CD14-positive monocyte (primary cell): ENCODE measurements at regions not wholly inside any gene's neighbourhood (a gene's known extent, or its start where the extent isn't known, plus 50 kb on each side); places are given as distances from the start of the nearest gene placed in this dataset.
A peak's percentile ranks its signal among the peaks of the same experiment; 100 is the strongest.

ENCODE experiments used
- DNase-seq, 3 donors: peaks; one replicate each; pipeline ENCODE4 v3.0.0-alpha.2; 2011 to 2022
- H2AFZ ChIP-seq: 2 replicates; pipeline ENCODE4 v1.6.0; 2012; ENCODE audit warnings: mild to moderate bottlenecking, low read depth, low read length, inconsistent platforms; ENCODE audit not compliant: insufficient read depth, poor library complexity, severe bottlenecking
- H3K27ac ChIP-seq, 2 donors: 1 replicate in 1 of 2; 2 replicates in 1 of 2; pipeline ENCODE4 v1.5.1; 2012 to 2013; ENCODE audit warnings: low read length in 2 of 2, control low read depth in 1 of 2, inconsistent platforms in 1 of 2, low read depth in 1 of 2, mild to moderate bottlenecking in 1 of 2
- H3K27me3 ChIP-seq, 2 donors: one replicate each; pipeline versions ENCODE4 v1.6.0 to v1.6.1; 2011 to 2013; ENCODE audit warnings: low read length in 2 of 2; ENCODE audit not compliant: control insufficient read depth in 2 of 2, insufficient read depth in 2 of 2
- H3K36me3 ChIP-seq, 2 donors: replicated peaks in 1 of 2; 1 replicate in 1 of 2; 2 replicates in 1 of 2; pipeline versions ENCODE4 v1.5.1 to v1.6.1; 2012 to 2013; ENCODE audit warnings: low read length in 2 of 2, control low read depth in 1 of 2, inconsistent platforms in 1 of 2, mild to moderate bottlenecking in 1 of 2; ENCODE audit not compliant: insufficient read depth in 2 of 2, control insufficient read depth in 1 of 2
- H3K4me1 ChIP-seq, 2 donors: 1 replicate in 1 of 2; 2 replicates in 1 of 2; pipeline versions ENCODE4 v1.5.1 to v1.6.1; 2012 to 2013; ENCODE audit warnings: low read length in 2 of 2, control low read depth in 1 of 2, inconsistent platforms in 1 of 2, mild to moderate bottlenecking in 1 of 2, moderate library complexity in 1 of 2; ENCODE audit not compliant: insufficient read depth in 2 of 2, control insufficient read depth in 1 of 2
- H3K4me2 ChIP-seq: replicated peaks from 2 replicates; pipeline ENCODE3; 2012; ENCODE audit warnings: low read length, moderate library complexity, mild to moderate bottlenecking; ENCODE audit not compliant: poor library complexity, severe bottlenecking; ENCODE audit errors: extremely low read depth
- H3K4me3 ChIP-seq, 3 experiments: fragments of 200-600 bp in 1 of 3; sonication (generic) in 1 of 3; replicated peaks in 1 of 3; 1 replicate in 2 of 3; 2 replicates in 1 of 3; pipeline ENCODE4 v1.5.1; 2011 to 2013; ENCODE audit warnings: low read length in 3 of 3, mild to moderate bottlenecking in 3 of 3, control low read depth in 2 of 3, low read depth in 2 of 3, inconsistent platforms in 1 of 3, moderate library complexity in 1 of 3
- H3K79me2 ChIP-seq: 2 replicates; pipeline ENCODE4 v1.6.0; 2012; ENCODE audit warnings: mild to moderate bottlenecking, control low read depth, inconsistent platforms, low read length, moderate library complexity; ENCODE audit not compliant: insufficient read depth
- H3K9ac ChIP-seq: 2 replicates; pipeline ENCODE4 v1.6.0; 2017; ENCODE audit warnings: low read length, mild to moderate bottlenecking; ENCODE audit not compliant: insufficient read depth, poor library complexity, severe bottlenecking
- H3K9me3 ChIP-seq, 2 donors: replicated peaks in 1 of 2; 1 replicate in 1 of 2; 2 replicates in 1 of 2; pipeline versions ENCODE4 v1.5.1 to v1.6.1; 2012 to 2013; ENCODE audit warnings: low read length in 2 of 2, control low read depth in 1 of 2; ENCODE audit not compliant: control insufficient read depth in 1 of 2, insufficient read depth in 1 of 2
- H4K20me1 ChIP-seq: 2 replicates; pipeline ENCODE4 v1.6.0; 2012; ENCODE audit warnings: mild to moderate bottlenecking, low read length, control low read depth, moderate library complexity; ENCODE audit not compliant: insufficient read depth
- H3K27ac Mint-ChIP-seq, 7 donors: one replicate each; pipeline ENCODE4 v1.8.0; 2020; ENCODE audit warnings: mild to moderate bottlenecking in 7 of 7, mixed read lengths in 7 of 7, moderate library complexity in 6 of 7, inconsistent platforms in 2 of 7
- H3K27me3 Mint-ChIP-seq, 3 donors: one replicate each; pipeline ENCODE4 v1.8.0; 2021 to 2022; ENCODE audit warnings: low read depth in 3 of 3, mild to moderate bottlenecking in 3 of 3, mixed read lengths in 3 of 3, moderate library complexity in 3 of 3, inconsistent platforms in 1 of 3
- H3K36me3 Mint-ChIP-seq, 2 donors: one replicate each; pipeline ENCODE4 v1.8.0; 2020; ENCODE audit warnings: mixed read lengths in 2 of 2, inconsistent platforms in 1 of 2, mild to moderate bottlenecking in 1 of 2
- H3K4me1 Mint-ChIP-seq: one replicate; pipeline ENCODE4 v1.8.0; 2020; ENCODE audit warnings: mild to moderate bottlenecking, mixed read lengths
- H3K4me3 Mint-ChIP-seq, 2 donors: one replicate each; pipeline ENCODE4 v1.8.0; 2020; ENCODE audit warnings: mild to moderate bottlenecking in 2 of 2, mixed read lengths in 2 of 2, moderate library complexity in 1 of 2
- H3K9me3 Mint-ChIP-seq, 7 donors: one replicate each; pipeline ENCODE4 v1.8.0; 2020 to 2022; ENCODE audit warnings: mixed read lengths in 7 of 7, mild to moderate bottlenecking in 6 of 7, moderate library complexity in 6 of 7, inconsistent platforms in 2 of 7
- WGBS: methylation state at CpG from one replicate; pipeline ENCODE4 v1.1.5; 2013; ENCODE audit warnings: missing lambda C conversion rate; ENCODE audit not compliant: insufficient coverage; 5-methylcytosine and 5-hydroxymethylcytosine counted together
- intact Hi-C, 2 donors: fragments of 100-400 bp; cut with micrococcal nuclease; formaldehyde crosslinking; loops; one replicate each; pipeline versions ENCODE4 v1.15.0 to v1.15.1; 2023
- TF ChIP-seq, protein P1 (sequence below): fragments of 200-600 bp; IDR thresholded peaks from one replicate; pipeline ENCODE4 v1.8.0; 2022; ENCODE audit warnings: antibody characterized with exemption, mild to moderate bottlenecking

DNA sequence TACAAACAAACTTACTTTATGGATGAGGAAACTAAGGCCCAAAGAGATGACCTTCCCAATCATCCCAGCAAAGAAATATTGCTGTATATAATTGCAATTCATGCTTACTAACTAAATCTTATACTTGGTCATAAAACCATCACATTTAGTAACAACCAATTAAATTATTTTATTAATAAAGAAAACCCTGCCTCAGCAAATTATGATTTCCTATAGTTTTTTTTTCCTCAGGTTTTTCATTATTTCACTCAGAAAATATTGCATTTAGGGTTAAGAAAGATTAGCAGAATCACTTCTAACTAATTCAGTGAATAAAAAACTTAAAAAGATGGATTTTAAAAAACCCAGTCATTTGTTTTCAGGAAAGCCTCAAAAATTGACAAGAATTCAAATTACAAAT, 86.5 kb upstream of the GADL1 start:
- H3K27me3 Mint-ChIP-seq: no peaks in the 10 kb centered on the region
- no peak overlapping the region for H3K4me2 ChIP-seq
- no peaks in the 10 kb centered on the region for H3K27me3 ChIP-seq
- intact Hi-C loops: no loop called here
- peaks cover 0 to 2% of the 10 kb centered on the region in 2 donors for H3K4me1 ChIP-seq
- H3K36me3 ChIP-seq: no peaks in the 10 kb centered on the region
- no peak overlapping the region for H3K9ac ChIP-seq
- H3K4me1 Mint-ChIP-seq: peaks cover 2% of the 10 kb centered on the region
- no peak overlapping the region for H3K27ac ChIP-seq
- no peaks in the 10 kb centered on the region for H3K9me3 ChIP-seq
- no peaks in the 10 kb centered on the region for H3K36me3 Mint-ChIP-seq
- H4K20me1 ChIP-seq: no peaks in the 10 kb centered on the region
- no peak for DNase-seq
- H3K9me3 Mint-ChIP-seq: peaks cover 0 to 4% (median 0%) of the 10 kb centered on the region in 7 donors
- no peak overlapping the region for H3K4me3 Mint-ChIP-seq
- H3K79me2 ChIP-seq: no peaks in the 10 kb centered on the region
- TF ChIP-seq, protein P1, sequence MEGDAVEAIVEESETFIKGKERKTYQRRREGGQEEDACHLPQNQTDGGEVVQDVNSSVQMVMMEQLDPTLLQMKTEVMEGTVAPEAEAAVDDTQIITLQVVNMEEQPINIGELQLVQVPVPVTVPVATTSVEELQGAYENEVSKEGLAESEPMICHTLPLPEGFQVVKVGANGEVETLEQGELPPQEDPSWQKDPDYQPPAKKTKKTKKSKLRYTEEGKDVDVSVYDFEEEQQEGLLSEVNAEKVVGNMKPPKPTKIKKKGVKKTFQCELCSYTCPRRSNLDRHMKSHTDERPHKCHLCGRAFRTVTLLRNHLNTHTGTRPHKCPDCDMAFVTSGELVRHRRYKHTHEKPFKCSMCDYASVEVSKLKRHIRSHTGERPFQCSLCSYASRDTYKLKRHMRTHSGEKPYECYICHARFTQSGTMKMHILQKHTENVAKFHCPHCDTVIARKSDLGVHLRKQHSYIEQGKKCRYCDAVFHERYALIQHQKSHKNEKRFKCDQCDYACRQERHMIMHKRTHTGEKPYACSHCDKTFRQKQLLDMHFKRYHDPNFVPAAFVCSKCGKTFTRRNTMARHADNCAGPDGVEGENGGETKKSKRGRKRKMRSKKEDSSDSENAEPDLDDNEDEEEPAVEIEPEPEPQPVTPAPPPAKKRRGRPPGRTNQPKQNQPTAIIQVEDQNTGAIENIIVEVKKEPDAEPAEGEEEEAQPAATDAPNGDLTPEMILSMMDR: no peak
- H3K27ac Mint-ChIP-seq: no peak overlapping the region
- H2AFZ ChIP-seq: no peak overlapping the region
- no peak overlapping the region for H3K4me3 ChIP-seq

DNA sequence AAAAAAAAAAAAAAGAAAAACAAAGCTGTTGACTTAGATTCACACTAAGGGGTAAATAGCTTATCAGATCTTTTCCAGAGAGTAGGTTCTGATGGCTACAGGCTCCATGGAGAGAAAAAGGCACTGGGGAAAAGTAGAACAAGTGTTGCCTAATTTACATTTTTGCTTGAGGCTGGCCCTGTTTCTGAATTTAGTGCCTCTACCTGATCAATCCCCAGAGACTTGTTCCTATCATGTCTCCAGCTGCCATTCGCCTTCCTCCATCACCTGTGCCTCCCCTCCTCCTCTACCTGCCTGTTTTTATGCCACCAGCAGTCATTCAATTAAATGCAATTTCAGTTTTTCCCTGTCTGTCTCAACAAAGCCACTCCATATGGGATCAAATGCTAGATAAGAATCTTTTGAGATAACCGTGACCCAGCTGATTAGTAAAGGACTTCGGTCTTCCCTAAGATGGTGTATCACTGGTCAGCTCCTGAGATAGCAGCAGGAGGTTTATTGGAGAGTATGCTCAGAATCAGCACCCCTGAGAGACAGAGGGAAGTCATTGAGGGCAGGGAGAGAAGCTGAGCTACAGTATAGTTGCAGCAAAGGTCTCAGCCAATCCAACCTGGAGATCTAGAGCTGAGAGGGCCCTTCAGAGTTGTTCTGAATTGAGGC, 88.1 kb upstream of the GADL1 start:
- Mint-ChIP-seq H3K9me3 (peaks cover 0 to 4% (median 0%) of the 10 kb centered on the region in 7 donors), H3K27ac (peak overlapping the region in 1 of 7 donors; percentile 9)
- 97% methylated on average over 3 of the region's 3 CpGs for WGBS

More for the DNA sequence above, 88.1 kb upstream of the GADL1 start:
- H3K36me3 ChIP-seq: no peaks in the 10 kb centered on the region
- H3K4me2 ChIP-seq: no peak overlapping the region
- H3K4me3 ChIP-seq: no peak overlapping the region
- intact Hi-C loops: no loop called here
- no peak for DNase-seq
- H3K27me3 Mint-ChIP-seq: peaks cover 0 to 3% (median 0%) of the 10 kb centered on the region in 3 donors
- H3K27ac ChIP-seq: no peak overlapping the region
- no peaks in the 10 kb centered on the region for H4K20me1 ChIP-seq
- H2AFZ ChIP-seq: no peak overlapping the region
- H3K9me3 ChIP-seq: no peaks in the 10 kb centered on the region
- TF ChIP-seq, protein P1: no peak
- no peaks in the 10 kb centered on the region for H3K79me2 ChIP-seq
- H3K4me3 Mint-ChIP-seq: no peak overlapping the region
- H3K36me3 Mint-ChIP-seq: no peaks in the 10 kb centered on the region
- no peaks in the 10 kb centered on the region for H3K27me3 ChIP-seq
- H3K9ac ChIP-seq: no peak overlapping the region
- H3K4me1 ChIP-seq: peaks cover 0 to 2% of the 10 kb centered on the region in 2 donors
- peaks cover 2% of the 10 kb centered on the region for H3K4me1 Mint-ChIP-seq
